ENCODE measurements at regions not wholly inside any gene's neighbourhood (a gene's known extent, or its start where the extent isn't known, plus 50 kb on each side); places are given as distances from the start of the nearest gene placed in this dataset.
A peak's percentile ranks its signal among the peaks of the same experiment; 100 is the strongest.

- intact Hi-C loops (cut with DNase I), result no loop called here
- H3K4me1 ChIP-seq (ENCODE audit: control insufficient read depth in 2 of 3, insufficient read depth in 2 of 3, low read depth in 1 of 3, low read length in 3 of 3), result no peaks in the 10 kb centered on the region
Measured at GRCh38 chr6:165745492-165745891, 82.5 kb upstream of the PDE10A start.

DNA sequence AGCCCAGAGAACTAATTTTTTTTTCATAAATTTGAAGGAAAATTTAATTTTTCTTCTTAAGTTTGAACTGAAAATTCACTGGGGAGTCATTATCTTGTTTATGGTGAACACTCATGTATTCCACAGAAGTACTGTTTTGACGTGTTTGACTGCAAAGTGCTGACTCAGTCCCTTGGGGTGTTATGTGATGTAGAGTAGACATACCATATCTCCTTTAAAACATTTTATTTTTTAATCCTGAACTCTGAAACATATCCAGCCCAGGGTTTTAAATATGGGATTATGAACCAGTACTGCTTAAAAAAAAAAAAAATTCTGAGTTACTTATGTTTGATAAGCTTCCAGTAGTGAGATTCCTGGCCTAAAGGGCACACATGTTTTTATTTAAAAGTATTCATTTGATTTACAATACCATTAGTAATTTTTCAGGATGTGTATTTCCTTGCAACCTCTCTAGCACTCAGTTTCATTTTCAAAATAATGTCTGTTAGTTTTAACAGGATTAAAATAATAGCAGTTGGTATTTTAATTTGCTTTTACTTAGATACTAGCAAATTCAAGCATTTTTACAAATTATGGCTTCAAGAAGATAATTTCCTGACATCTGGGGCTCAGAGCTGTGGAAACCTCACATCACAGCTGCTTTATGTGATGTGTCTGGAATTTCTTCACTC, 81.7 kb upstream of the PDE10A start:
- H3K9ac ChIP-seq (ENCODE audit: low read length in 3 of 3), result no peak overlapping the region
- no peak overlapping the region for H3K27ac ChIP-seq (ENCODE audit: low read depth in 2 of 2, low read length in 2 of 2)
- TF ChIP-seq, protein P1, sequence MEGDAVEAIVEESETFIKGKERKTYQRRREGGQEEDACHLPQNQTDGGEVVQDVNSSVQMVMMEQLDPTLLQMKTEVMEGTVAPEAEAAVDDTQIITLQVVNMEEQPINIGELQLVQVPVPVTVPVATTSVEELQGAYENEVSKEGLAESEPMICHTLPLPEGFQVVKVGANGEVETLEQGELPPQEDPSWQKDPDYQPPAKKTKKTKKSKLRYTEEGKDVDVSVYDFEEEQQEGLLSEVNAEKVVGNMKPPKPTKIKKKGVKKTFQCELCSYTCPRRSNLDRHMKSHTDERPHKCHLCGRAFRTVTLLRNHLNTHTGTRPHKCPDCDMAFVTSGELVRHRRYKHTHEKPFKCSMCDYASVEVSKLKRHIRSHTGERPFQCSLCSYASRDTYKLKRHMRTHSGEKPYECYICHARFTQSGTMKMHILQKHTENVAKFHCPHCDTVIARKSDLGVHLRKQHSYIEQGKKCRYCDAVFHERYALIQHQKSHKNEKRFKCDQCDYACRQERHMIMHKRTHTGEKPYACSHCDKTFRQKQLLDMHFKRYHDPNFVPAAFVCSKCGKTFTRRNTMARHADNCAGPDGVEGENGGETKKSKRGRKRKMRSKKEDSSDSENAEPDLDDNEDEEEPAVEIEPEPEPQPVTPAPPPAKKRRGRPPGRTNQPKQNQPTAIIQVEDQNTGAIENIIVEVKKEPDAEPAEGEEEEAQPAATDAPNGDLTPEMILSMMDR (IDR thresholded peaks at IDR 0.05; ENCODE audit: borderline replicate concordance, extremely low read depth, insufficient read depth), result no peak
- no peak overlapping the region for H3K4me3 ChIP-seq (ENCODE audit: low read length in 3 of 3)
- H3K36me3 ChIP-seq (ENCODE audit: control insufficient read depth in 2 of 3, insufficient read depth in 3 of 3, low read length in 3 of 3), result no peaks in the 10 kb centered on the region
- peaks cover 0 to 2% (median 0%) of the 10 kb centered on the region in 3 donors for H3K9me3 ChIP-seq (ENCODE audit: control insufficient read depth in 2 of 3, insufficient read depth in 1 of 3, low read length in 3 of 3)
- intact Hi-C loops (cut with DNase I), result no loop called here
- no peaks in the 10 kb centered on the region for H3K4me1 ChIP-seq (ENCODE audit: control insufficient read depth in 2 of 3, insufficient read depth in 2 of 3, low read depth in 1 of 3, low read length in 3 of 3)
- DNase-seq (no peak), FAIRE-seq (no peak)
- no peaks in the 10 kb centered on the region for H3K27me3 ChIP-seq (ENCODE audit: control insufficient read depth, insufficient read depth, low read length)

More at GRCh38 chr6:165745492-165745891, 82.5 kb upstream of the PDE10A start:
- no peaks in the 10 kb centered on the region for H3K27me3 ChIP-seq (ENCODE audit: control insufficient read depth, insufficient read depth, low read length)
- FAIRE-seq, result peak; percentile 80
- no peak overlapping the region for H3K27ac ChIP-seq (ENCODE audit: low read depth in 2 of 2, low read length in 2 of 2)
- TF ChIP-seq, protein P1 (IDR thresholded peaks at IDR 0.05; ENCODE audit: borderline replicate concordance, extremely low read depth, insufficient read depth), result no peak
- no peak overlapping the region for H3K4me3 ChIP-seq (ENCODE audit: low read length in 3 of 3)
- no peaks in the 10 kb centered on the region for H3K36me3 ChIP-seq (ENCODE audit: control insufficient read depth in 2 of 3, insufficient read depth in 3 of 3, low read length in 3 of 3)
- peaks cover 0 to 2% (median 0%) of the 10 kb centered on the region in 3 donors for H3K9me3 ChIP-seq (ENCODE audit: control insufficient read depth in 2 of 3, insufficient read depth in 1 of 3, low read length in 3 of 3)
- no peak overlapping the region for H3K9ac ChIP-seq (ENCODE audit: low read length in 3 of 3)
- DNase-seq, result no peak

DNA sequence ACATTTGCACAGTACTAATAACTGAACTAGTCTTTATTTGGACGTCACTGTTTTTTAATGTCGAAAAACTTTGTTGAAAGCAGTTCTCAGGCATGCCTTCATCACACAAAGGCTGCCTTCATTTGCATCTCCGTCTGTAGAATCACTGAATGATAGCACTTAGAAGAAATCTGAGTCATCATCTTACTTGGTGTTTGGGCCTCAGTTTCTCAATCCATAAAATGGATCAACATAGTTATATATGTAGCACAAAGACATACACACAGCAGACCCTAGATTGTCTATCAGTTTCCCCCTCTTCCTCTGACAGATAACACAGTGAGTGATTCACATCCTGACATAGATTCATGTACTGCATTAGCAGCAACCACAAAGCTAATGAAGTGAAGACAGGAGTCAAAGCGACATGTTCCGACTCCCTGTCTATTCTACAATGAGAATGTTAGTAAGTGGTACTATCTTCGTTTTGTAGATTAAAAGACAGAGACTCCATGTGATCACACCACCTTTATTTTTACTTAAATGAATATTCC, 80.4 kb upstream of the PDE10A start:
- TF ChIP-seq, protein P1 (IDR thresholded peaks at IDR 0.05; ENCODE audit: borderline replicate concordance, extremely low read depth, insufficient read depth), result no peak
- H3K36me3 ChIP-seq (ENCODE audit: control insufficient read depth in 2 of 3, insufficient read depth in 3 of 3, low read length in 3 of 3), result no peaks in the 10 kb centered on the region
- H3K4me3 ChIP-seq (ENCODE audit: low read length in 3 of 3), result no peak overlapping the region
- H3K9ac ChIP-seq (ENCODE audit: low read length in 3 of 3), result no peak overlapping the region
- no peaks in the 10 kb centered on the region for H3K9me3 ChIP-seq (ENCODE audit: control insufficient read depth in 2 of 3, insufficient read depth in 1 of 3, low read length in 3 of 3)
- intact Hi-C loops (cut with DNase I), result no loop called here
- FAIRE-seq, result no peak
- DNase-seq, result no peak
- H3K27ac ChIP-seq (ENCODE audit: low read depth in 2 of 2, low read length in 2 of 2), result no peak overlapping the region
- H3K4me1 ChIP-seq (ENCODE audit: control insufficient read depth in 2 of 3, insufficient read depth in 2 of 3, low read depth in 1 of 3, low read length in 3 of 3), result no peaks in the 10 kb centered on the region
- no peaks in the 10 kb centered on the region for H3K27me3 ChIP-seq (ENCODE audit: control insufficient read depth, insufficient read depth, low read length)

All from kidney (tissue), 13 donors.